GM12878 (cell line): ENCODE measurements at regions not wholly inside any gene's neighbourhood (a gene's known extent, or its start where the extent isn't known, plus 50 kb on each side); places are given as distances from the start of the nearest gene placed in this dataset.

Source experiments
- ATAC-seq: fragments of 200-7000 bp; cut with Tn5 transposase; 3 replicates; pipeline ENCODE4 v1.9.1; 2020; ENCODE audit warnings: mild to moderate bottlenecking, moderate library complexity
- BruUV-seq: library from RNA; stranded (reverse); fragments of 400-500 nt; replicated peaks from 2 replicates; lab custom pipeline; 2021; lab: Mats Ljungman, UMichigan
- CTCF ChIA-PET: fragments of 300-600 bp; sonication (Branson Sonifier 250); formaldehyde crosslinking; extraction: SDS; loops from one replicate; lab custom pipeline; 2021; ENCODE audit warnings: inconsistent platforms; lab: Yijun Ruan, JAX
- POLR2A ChIA-PET: fragments of 350-600 bp; formaldehyde crosslinking; extraction: SDS; loops from one replicate; lab custom pipeline; 2021; ENCODE audit warnings: inconsistent platforms; lab: Charles Lee
- RAD21 ChIA-PET: fragments of 300-600 bp; sonication (Branson Sonifier 250); formaldehyde crosslinking; loops from one replicate; lab custom pipeline; 2023; ENCODE audit warnings: antibody characterized with exemption; ENCODE audit not compliant: unreplicated experiment; lab: Charles Lee
- SMC1A ChIA-PET: fragments of 300-600 bp; sonication (Branson Sonifier 250); formaldehyde crosslinking; loops from one replicate; lab custom pipeline; 2023; ENCODE audit not compliant: unreplicated experiment, uncharacterized antibody; lab: Charles Lee
- DNase-seq: peaks from one replicate; pipeline ENCODE4 v3.0.0-alpha.2; 2011; ENCODE audit warnings: low read depth, low spot score
- FAIRE-seq: peaks from 3 replicates; lab custom pipeline; 2011; peaks lifted over from hg19 to GRCh38; lab: Jason Lieb, UNC
- H2AFZ ChIP-seq: 2 replicates; pipeline ENCODE4 v1.6.0; 2011; ENCODE audit warnings: low read depth, low read length, control low read depth; ENCODE audit not compliant: control insufficient read depth
- H3K27ac ChIP-seq: 2 replicates; pipeline ENCODE4 v1.5.1; 2011; ENCODE audit warnings: control low read depth; ENCODE audit not compliant: control insufficient read depth, insufficient read depth
- H3K27me3 ChIP-seq, 2 experiments: replicated peaks in 1 of 2; 2 replicates each; pipeline versions ENCODE4 v1.6.0 to v1.6.1; 2011; ENCODE audit warnings: low read length in 1 of 2; ENCODE audit not compliant: control insufficient read depth in 2 of 2, insufficient read depth in 2 of 2
- H3K36me3 ChIP-seq, 2 experiments: 2 replicates each; pipeline ENCODE4 v1.5.1; 2011; ENCODE audit warnings: low read length in 1 of 2; ENCODE audit not compliant: control insufficient read depth in 2 of 2, insufficient read depth in 2 of 2
- H3K4me1 ChIP-seq: 2 replicates; pipeline ENCODE4 v1.6.1; 2011; ENCODE audit warnings: mild to moderate bottlenecking, low read length, moderate library complexity, mixed read lengths; ENCODE audit not compliant: control insufficient read depth, insufficient read depth
- H3K4me2 ChIP-seq: 2 replicates; pipeline ENCODE4 v1.6.0; 2011; ENCODE audit warnings: control low read depth; ENCODE audit not compliant: control insufficient read depth, insufficient read depth
- H3K4me3 ChIP-seq: fragments of 200-600 bp; sonication (generic); 2 replicates; pipeline ENCODE4 v1.5.1; 2016
- H3K79me2 ChIP-seq: 2 replicates; pipeline ENCODE4 v1.6.0; 2011; ENCODE audit warnings: low read length; ENCODE audit not compliant: control insufficient read depth, insufficient read depth
- H3K9ac ChIP-seq: 2 replicates; pipeline ENCODE4 v1.8.0; 2011; ENCODE audit warnings: low read length, control low read depth, mixed read lengths; ENCODE audit not compliant: control insufficient read depth, insufficient read depth
- H3K9me3 ChIP-seq: replicated peaks from 3 replicates; pipeline ENCODE4 v1.5.1; 2011; ENCODE audit warnings: mild to moderate bottlenecking, low read length; ENCODE audit not compliant: control insufficient read depth, insufficient read depth
- H4K20me1 ChIP-seq: 2 replicates; pipeline ENCODE4 v1.6.0; 2011; ENCODE audit not compliant: control insufficient read depth, insufficient read depth
- CHD2 ChIP-seq: IDR thresholded peaks from 2 replicates; pipeline ENCODE4 v1.6.1; 2011; ENCODE audit warnings: low read depth, low read length, improper control_type of control experiment, borderline replicate concordance
- EGR1 ChIP-seq, 2 experiments: IDR thresholded peaks; 1 replicate in 1 of 2; 2 replicates in 1 of 2; pipeline ENCODE4 v1.6.1; 2011 to 2012; ENCODE audit warnings: low read depth in 2 of 2, low read length in 2 of 2, borderline replicate concordance in 1 of 2, mild to moderate bottlenecking in 1 of 2, moderate library complexity in 1 of 2
- GABPA ChIP-seq: IDR thresholded peaks from 2 replicates; pipeline ENCODE4 v1.6.1; 2014; ENCODE audit warnings: antibody characterized with exemption, low read depth, mild to moderate bottlenecking, inconsistent platforms
- IKZF2 ChIP-seq, 2 experiments: fragments of 450-650 bp; IDR thresholded peaks; 2 replicates each; pipeline ENCODE4 v1.6.1; 2017; ENCODE audit warnings: mild to moderate bottlenecking in 2 of 2, moderate library complexity in 2 of 2
- KLF5 ChIP-seq: fragments of 450-650 bp; IDR thresholded peaks from 2 replicates; pipeline ENCODE4 v1.6.1; 2014; ENCODE audit warnings: mild to moderate bottlenecking; ENCODE audit not compliant: partially characterized antibody
- LARP7 ChIP-seq: fragments of 450-650 bp; IDR thresholded peaks from 2 replicates; pipeline ENCODE4 v1.6.1; 2017; ENCODE audit warnings: mild to moderate bottlenecking
- MEF2A ChIP-seq: IDR thresholded peaks from 2 replicates; pipeline ENCODE4 v1.6.1; 2011; ENCODE audit warnings: low read depth, mild to moderate bottlenecking, low read length, moderate library complexity; ENCODE audit not compliant: insufficient read depth
- NFYA ChIP-seq: IDR thresholded peaks from 2 replicates; pipeline ENCODE4 v1.6.1; 2011; ENCODE audit warnings: low read depth, mild to moderate bottlenecking, low read length, improper control_type of control experiment, borderline replicate concordance
- PAX8 ChIP-seq: fragments of 450-650 bp; IDR thresholded peaks from 2 replicates; pipeline ENCODE4 v1.6.1; 2017; ENCODE audit warnings: mild to moderate bottlenecking, moderate library complexity
- SPI1 ChIP-seq: IDR thresholded peaks from 2 replicates; pipeline ENCODE4 v1.6.1; 2011; ENCODE audit warnings: low read depth, mild to moderate bottlenecking, low read length, moderate library complexity, borderline replicate concordance; ENCODE audit not compliant: insufficient read depth
- TCF12 ChIP-seq: IDR thresholded peaks from 2 replicates; pipeline ENCODE4 v1.6.1; 2011; ENCODE audit warnings: low read depth, mild to moderate bottlenecking, low read length
- WRNIP1 ChIP-seq: IDR thresholded peaks from 2 replicates; pipeline ENCODE4 v1.6.1; 2011; ENCODE audit warnings: low read depth, low read length, improper control_type of control experiment, borderline replicate concordance
- ZNF384 ChIP-seq: IDR thresholded peaks from 2 replicates; pipeline ENCODE4 v1.6.1; 2012; ENCODE audit warnings: low read depth, mild to moderate bottlenecking, low read length, improper control_type of control experiment, borderline replicate concordance
- WGBS: methylation state at CpG from one replicate; pipeline ENCODE4 v1.1.6; 2016; ENCODE audit warnings: low lambda C conversion rate; ENCODE audit not compliant: insufficient replicate concordance, insufficient coverage; ENCODE audit errors: missing lambda C conversion rate; 5-methylcytosine and 5-hydroxymethylcytosine counted together
- in situ Hi-C: fragments of 300-500 bp; cut with MboI; formaldehyde crosslinking; loops from 9 replicates; pipeline ENCODE4 v1.14.3; 2018; ENCODE audit warnings: mixed read lengths
- intact Hi-C: fragments of 100-400 bp; cut with micrococcal nuclease; formaldehyde crosslinking; loops from one replicate; pipeline ENCODE4 v1.14.2; 2022; ENCODE audit not compliant: unreplicated experiment
- TF ChIP-seq, protein P1 (sequence below): fragments of 450-650 bp; IDR thresholded peaks from 2 replicates; pipeline ENCODE4 v1.6.1; 2017; ENCODE audit warnings: mild to moderate bottlenecking, low read depth, inconsistent platforms; ENCODE audit not compliant: poor library complexity, severe bottlenecking
- TF ChIP-seq, protein P2 (sequence below): fragments of 450-650 bp; IDR thresholded peaks from 2 replicates; pipeline ENCODE4 v1.6.1; 2016; ENCODE audit warnings: mild to moderate bottlenecking
- TF ChIP-seq, protein P3 (sequence below), 3 experiments: IDR thresholded peaks in 2 of 3; conservative IDR thresholded peaks in 1 of 3; 2 replicates each; pipeline ENCODE4 v1.5.1; 2011; ENCODE audit warnings: low read depth in 3 of 3, low read length in 3 of 3, mild to moderate bottlenecking in 3 of 3, control low read depth in 2 of 3, moderate library complexity in 2 of 3, inconsistent platforms in 1 of 3, mixed read lengths in 1 of 3; ENCODE audit not compliant: control insufficient read depth in 2 of 3, insufficient read depth in 1 of 3; ENCODE audit errors: extremely low read depth in 1 of 3

DNA sequence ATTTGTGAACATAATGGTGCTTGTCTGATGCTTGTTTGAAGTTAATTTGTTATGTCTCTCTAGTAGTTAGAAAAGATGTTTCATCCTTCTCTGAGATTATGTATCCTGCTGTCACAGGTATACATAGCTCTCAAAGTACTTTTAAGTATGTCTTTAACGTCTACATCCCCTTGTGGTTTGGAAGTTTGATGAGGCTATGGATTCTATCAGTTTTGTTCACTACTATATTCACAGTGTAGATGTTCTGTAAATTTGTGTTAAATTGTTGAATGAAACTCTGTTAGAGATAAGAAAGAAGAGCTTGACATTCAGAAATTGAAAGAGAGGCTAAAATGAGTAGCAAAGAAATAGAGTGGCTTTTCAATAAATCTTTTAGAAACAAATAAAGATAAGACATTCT is 304.6 kb upstream of the MIR17HG start:
- Histone ChIP-seq H4K20me1 (no peaks in the 10 kb centered on the region), H3K27me3 (no peaks in the 10 kb centered on the region), H3K4me3 (no peak overlapping the region), H3K9me3 (no peaks in the 10 kb centered on the region), H3K36me3 (no peaks in the 10 kb centered on the region), H3K9ac (no peak overlapping the region), H3K27ac (no peak overlapping the region), H3K4me2 (no peak overlapping the region), H2AFZ (no peak overlapping the region), H3K79me2 (no peaks in the 10 kb centered on the region), H3K4me1 (no peaks in the 10 kb centered on the region)
- CTCF ChIA-PET: interaction anchor here (1.4 kb wide), 1 partner anchor 15 kb away, joined by 4 read pairs; no protein-coding TSS in a partner anchor
- SMC1A ChIA-PET: no interaction called here
- POLR2A ChIA-PET: no interaction called here
- WGBS: 0% methylated on average over 1 of the region's 1 CpG
- DNase-seq: no peak
- in situ Hi-C loops (no loop called here), intact Hi-C loops (no loop called here)
- BruUV-seq: no TSS peak
- RAD21 ChIA-PET: no interaction called here
- ATAC-seq: no peak
- no peak for FAIRE-seq
- TF ChIP-seq LARP7 (no peak), GABPA (no peak), EGR1 (IDR thresholded peaks at IDR 0.05; ENCODE audit: borderline replicate concordance in 1 of 2, low read depth in 2 of 2, low read length in 2 of 2) (no peak), CHD2 (no peak), KLF5 (no peak), MEF2A (no peak), IKZF2 (IDR thresholded peaks at IDR 0.05) (no peak), WRNIP1 (no peak), TCF12 (no peak), ZNF384 (no peak), SPI1 (no peak), NFYA (no peak), PAX8 (no peak)
- TF ChIP-seq, protein P1, sequence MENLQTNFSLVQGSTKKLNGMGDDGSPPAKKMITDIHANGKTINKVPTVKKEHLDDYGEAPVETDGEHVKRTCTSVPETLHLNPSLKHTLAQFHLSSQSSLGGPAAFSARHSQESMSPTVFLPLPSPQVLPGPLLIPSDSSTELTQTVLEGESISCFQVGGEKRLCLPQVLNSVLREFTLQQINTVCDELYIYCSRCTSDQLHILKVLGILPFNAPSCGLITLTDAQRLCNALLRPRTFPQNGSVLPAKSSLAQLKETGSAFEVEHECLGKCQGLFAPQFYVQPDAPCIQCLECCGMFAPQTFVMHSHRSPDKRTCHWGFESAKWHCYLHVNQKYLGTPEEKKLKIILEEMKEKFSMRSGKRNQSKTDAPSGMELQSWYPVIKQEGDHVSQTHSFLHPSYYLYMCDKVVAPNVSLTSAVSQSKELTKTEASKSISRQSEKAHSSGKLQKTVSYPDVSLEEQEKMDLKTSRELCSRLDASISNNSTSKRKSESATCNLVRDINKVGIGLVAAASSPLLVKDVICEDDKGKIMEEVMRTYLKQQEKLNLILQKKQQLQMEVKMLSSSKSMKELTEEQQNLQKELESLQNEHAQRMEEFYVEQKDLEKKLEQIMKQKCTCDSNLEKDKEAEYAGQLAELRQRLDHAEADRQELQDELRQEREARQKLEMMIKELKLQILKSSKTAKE: no peak
- TF ChIP-seq, protein P2, sequence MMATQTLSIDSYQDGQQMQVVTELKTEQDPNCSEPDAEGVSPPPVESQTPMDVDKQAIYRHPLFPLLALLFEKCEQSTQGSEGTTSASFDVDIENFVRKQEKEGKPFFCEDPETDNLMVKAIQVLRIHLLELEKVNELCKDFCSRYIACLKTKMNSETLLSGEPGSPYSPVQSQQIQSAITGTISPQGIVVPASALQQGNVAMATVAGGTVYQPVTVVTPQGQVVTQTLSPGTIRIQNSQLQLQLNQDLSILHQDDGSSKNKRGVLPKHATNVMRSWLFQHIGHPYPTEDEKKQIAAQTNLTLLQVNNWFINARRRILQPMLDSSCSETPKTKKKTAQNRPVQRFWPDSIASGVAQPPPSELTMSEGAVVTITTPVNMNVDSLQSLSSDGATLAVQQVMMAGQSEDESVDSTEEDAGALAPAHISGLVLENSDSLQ: no peak
- TF ChIP-seq, protein P3, sequence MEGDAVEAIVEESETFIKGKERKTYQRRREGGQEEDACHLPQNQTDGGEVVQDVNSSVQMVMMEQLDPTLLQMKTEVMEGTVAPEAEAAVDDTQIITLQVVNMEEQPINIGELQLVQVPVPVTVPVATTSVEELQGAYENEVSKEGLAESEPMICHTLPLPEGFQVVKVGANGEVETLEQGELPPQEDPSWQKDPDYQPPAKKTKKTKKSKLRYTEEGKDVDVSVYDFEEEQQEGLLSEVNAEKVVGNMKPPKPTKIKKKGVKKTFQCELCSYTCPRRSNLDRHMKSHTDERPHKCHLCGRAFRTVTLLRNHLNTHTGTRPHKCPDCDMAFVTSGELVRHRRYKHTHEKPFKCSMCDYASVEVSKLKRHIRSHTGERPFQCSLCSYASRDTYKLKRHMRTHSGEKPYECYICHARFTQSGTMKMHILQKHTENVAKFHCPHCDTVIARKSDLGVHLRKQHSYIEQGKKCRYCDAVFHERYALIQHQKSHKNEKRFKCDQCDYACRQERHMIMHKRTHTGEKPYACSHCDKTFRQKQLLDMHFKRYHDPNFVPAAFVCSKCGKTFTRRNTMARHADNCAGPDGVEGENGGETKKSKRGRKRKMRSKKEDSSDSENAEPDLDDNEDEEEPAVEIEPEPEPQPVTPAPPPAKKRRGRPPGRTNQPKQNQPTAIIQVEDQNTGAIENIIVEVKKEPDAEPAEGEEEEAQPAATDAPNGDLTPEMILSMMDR (IDR thresholded peaks at IDR 0.05 in 2 of 3, conservative IDR thresholded peaks at IDR 0.05 in 1 of 3; ENCODE audit: control insufficient read depth in 2 of 3, extremely low read depth in 1 of 3, insufficient read depth in 1 of 3, low read depth in 3 of 3, low read length in 3 of 3): no peak
